NCI-H748 treated with DMSO at 0.1 percent for 48 hours (cell line): ENCODE measurements at regions not wholly inside any gene's neighbourhood (a gene's known extent, or its start where the extent isn't known, plus 50 kb on each side); places are given as distances from the start of the nearest gene placed in this dataset.

Experiments used
- DNase-seq: peaks from one replicate; lab custom pipeline; 2025; lab: John Stamatoyannopoulos, UW

DNA sequence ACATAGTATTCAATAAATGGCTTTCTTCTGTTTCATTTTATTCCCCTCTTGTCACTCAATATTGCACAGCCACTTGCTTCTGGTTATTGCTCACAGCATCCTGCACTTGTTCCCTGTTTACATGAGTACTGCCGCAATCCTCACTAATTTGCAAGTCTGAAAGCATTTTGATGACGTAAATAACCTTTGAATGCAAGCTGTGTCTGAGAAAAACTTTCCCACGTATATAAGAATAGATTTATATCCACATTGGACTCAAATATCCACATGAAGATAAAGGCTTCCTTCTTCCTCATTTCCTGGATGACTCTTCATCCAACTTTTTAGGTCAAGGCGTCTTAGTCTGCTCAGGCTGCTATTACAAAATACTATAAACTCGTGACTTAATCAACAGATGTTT, 88.2 kb upstream of the DAP start:
- no peak for DNase-seq

GRCh38 chr5:10844016-10844415, 83.0 kb upstream of the DAP start:
- no peak for DNase-seq

DNA sequence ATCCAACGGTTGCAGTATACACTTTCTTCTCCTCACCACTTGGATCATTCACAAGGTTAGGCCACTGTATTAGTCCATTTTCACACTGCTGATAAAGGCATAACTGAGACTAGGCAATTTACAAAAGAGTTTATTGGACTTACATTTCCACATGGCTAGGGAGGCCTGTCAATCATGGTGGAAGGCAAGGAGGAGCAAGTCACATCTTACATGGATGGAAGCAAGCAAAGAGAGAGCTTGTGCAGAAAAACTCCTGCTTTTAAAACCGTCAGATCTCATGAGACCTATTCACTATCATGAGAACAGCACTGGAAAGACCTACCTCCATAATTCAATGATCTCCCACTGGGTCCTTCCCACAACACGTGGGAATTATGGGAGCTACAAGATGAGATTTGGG, 81.8 kb upstream of the DAP start:
- no peak for DNase-seq

DNA sequence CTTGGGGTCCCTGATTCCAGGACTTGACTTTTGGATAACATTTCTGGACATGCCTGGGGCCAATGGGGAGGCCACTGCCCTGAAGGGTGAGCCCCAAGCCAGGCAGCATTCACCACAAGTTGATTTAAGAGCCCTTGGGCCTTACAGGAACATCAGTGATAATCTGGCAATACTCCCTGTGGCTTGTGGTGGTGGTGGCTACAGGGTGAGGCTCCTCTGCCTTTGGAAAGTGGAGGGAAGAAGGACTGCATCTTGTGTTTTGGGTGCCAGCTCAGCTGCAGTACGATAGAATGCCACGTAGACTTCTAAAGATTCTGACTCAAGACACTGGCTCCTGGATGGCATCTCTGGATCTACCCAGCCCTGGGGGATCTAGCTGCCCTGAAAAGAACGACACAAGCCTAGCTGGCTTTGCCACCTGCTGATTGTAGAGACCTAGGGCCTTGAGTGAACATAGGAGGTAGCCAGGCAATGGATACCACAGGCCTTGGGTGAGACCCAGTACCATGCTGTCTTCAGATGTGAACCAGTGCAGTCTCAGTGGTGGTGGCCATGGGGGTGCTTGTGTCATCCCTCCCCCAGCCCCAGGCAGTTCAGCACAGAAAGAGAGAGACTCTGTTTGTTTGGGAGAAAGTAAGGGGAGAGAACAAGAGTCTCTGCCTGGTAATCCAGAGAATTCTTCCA, 79.0 kb upstream of the DAP start:
- no peak for DNase-seq

DNA sequence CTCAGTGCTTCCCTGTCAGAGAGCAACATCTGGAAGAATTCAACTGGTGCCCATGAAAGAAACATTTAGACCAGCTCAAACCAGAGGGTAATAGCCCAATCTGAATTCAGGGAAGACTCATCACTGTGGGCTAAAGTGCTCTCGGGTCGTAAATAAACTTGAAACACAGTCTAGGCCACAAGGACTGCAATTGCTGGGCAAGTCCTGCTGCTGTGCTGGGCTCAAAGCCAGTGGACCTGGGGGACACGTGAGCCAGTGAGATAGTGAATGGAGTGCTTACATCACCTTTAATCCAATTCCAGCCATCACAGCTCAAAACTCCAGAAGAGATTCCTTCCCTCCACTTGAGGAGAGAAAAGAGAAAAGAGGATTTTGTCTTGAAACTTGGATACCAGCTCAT, 78.1 kb upstream of the DAP start:
- DNase-seq, result no peak

DNA sequence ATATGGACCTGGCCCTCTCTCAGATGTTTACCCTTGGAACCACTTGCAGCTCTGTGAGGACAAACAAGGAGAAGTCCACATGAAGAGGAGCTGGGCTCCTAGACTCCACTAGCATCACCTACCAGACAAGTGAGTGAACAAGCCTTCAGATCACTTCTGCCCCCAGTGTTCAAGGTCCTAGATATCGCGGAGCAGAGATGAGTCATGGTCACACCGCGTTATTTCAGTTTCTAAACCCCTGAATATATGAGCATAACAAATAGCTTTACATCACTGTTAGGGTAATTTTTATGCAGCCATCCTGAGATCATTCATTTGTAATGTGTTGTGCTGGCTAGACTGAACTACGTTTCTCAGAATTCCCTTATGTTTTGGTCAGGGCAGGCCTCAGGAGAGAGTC, 77.0 kb upstream of the DAP start:
- DNase-seq, result no peak

- no peak for DNase-seq
Observed at GRCh38 chr5:10836986-10837385, 76.0 kb upstream of the DAP start.

DNA sequence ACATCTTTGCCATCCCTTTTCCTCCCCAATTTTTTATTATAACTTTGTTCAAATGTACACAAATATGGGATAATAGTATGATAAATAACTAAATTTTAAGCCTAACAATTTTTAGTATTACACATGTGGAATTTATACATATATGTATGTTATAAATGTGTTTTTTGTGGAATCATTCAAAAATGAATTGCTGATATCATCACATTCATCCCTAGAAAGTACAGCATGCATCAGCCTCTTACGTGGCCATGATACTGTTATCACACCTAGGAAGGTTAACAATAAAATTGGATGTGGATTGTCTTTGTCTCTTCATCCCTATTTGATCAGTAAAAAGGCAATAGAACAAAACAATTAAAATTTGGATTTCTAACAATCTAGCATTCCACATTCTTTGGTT, 73.7 kb upstream of the DAP start:
- no peak for DNase-seq

DNA sequence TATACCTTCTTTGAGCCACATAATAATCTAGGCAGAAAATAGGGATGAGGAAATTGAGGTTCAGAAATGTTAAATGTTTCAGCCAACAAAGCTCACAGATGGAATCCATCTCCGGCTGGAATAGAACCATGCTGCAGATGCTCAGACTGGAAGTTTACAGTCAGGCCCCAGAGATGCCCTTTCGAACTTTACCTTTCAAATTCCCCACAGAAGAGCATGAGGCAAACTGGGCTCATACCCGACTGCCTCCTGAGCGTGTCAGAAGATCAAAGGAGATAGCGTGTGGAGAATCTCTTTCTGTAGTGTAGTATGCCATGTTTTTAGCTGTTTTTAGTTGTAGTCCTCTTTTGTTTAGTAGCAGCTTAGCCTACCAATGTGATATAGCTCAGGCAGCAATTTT, 72.0 kb upstream of the DAP start:
- DNase-seq, result no peak

- DNase-seq, result no peak
Observed at GRCh38 chr5:10832421-10832820, 71.4 kb upstream of the DAP start.

GRCh38 chr5:10831419-10831818, 70.4 kb upstream of the DAP start:
- DNase-seq, result no peak

DNA sequence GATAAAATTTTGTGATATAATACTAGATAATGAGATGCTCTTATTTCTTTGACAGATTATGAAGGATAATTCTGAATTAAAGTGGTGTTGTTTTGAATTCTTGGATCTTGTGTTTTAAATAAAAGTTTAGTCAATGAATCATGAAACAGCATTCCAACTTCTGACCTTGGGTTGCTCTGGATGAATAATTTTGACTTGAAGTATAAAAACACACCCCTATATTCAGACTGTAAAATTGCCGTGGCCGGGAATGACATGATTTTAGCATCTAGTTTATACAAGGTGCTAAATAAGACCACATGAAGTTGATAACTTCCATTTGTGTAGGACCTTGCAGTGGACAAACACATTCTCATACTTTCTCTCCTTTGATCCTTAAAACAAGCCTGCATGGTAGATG, 67.2 kb upstream of the DAP start:
- no peak for DNase-seq

GRCh38 chr5:10827571-10827970, 66.5 kb upstream of the DAP start:
- DNase-seq, result no peak

- DNase-seq, result no peak
Observed at GRCh38 chr5:10826971-10827370, 65.9 kb upstream of the DAP start.

DNA sequence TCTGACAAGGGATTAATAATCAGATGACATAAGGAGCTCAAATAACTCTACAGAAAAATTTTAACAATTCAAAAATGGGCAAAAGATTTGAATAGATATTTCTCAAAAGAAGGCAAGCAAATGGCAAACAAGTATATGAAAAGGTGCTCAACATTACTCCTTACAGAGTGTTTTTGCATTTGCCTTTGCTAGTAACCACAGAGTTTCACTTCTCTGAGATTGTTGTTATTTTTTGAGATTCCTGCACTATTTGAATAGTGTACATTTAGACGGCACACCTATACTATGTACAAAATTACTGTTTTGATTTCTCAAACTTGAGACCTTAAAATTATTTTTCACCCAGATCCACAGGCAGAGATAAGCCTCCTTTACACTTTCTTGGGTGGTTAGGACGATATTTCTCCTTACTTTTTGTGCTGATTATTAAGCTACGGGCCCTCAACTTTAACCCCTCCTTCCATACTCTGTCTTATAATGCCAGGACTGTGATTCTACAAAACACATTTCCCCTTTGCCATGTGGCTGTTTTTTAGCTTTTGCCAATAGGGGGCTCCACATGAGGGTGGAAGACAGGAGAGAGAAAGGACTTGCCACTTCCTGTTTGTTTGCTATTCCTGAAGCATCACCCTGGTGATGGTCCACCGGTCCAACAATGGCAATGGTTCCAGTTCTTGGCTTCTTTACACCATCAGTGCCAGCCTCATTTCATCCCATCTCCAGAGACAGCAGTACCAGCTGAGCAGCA, 65.0 kb upstream of the DAP start:
- no peak for DNase-seq

DNA sequence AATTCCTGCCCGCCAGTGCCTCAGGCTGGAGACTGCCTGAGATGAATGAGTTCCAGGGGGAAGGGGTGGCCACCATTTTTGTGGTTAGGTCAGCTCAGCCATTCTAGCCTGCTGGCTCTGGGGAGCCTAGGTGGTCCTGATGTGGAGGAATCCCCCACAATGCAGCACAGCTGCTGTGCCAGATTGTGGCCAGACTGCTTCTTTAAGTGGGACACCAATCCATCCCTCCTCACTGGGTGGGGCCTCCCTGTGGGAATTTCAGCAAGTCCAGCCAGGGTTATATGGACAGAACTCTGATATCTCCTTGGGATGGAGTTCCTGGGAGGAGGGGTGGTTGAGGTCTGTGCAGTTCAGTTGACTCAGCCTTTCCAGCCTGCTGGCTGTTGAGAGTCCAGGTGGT, 51.2 kb upstream of the DAP start:
- no peak for DNase-seq
